ENCODE measurements at regions not wholly inside any gene's neighbourhood (a gene's known extent, or its start where the extent isn't known, plus 50 kb on each side); places are given as distances from the start of the nearest gene placed in this dataset.

- Histone ChIP-seq H3K79me1 (ENCODE audit: insufficient read depth, low read depth, low read length, poor library complexity, severe bottlenecking) (no peaks in the 10 kb centered on the region), H3K4me2 (ENCODE audit: insufficient read depth, insufficient read length, low read length) (no peak overlapping the region), H3T11ph (ENCODE audit: low read length) (no peak overlapping the region), H3K27me3 (ENCODE audit: insufficient read depth, low read length) (no peaks in the 10 kb centered on the region), H4K91ac (ENCODE audit: insufficient read length, low read depth, low read length) (no peak overlapping the region), H4K5ac (ENCODE audit: insufficient read length, low read depth, low read length) (no peak overlapping the region), H3K14ac (ENCODE audit: insufficient read depth, low read length) (no peak overlapping the region), H3K27ac (ENCODE audit: insufficient read length, low read depth, low read length) (no peak overlapping the region), H4K8ac (replicated peaks; ENCODE audit: insufficient read length, low read depth, low read length) (no peak overlapping the region), H2AFZ (ENCODE audit: low read length) (no peak overlapping the region), H3K9me3 (ENCODE audit: control insufficient read depth, low read depth, low read length) (no peaks in the 10 kb centered on the region), H3K4ac (ENCODE audit: low read depth, low read length) (no peak overlapping the region), H3K23ac (ENCODE audit: insufficient read length, low read depth, low read length) (no peak overlapping the region), H2AK5ac (ENCODE audit: insufficient read length, low read length) (no peak overlapping the region), H2BK15ac (ENCODE audit: low read depth, low read length) (no peak overlapping the region), H3K56ac (ENCODE audit: insufficient read length, low read depth, low read length) (no peak overlapping the region), H2BK5ac (ENCODE audit: insufficient read length, low read length) (no peak overlapping the region), H3K9ac (ENCODE audit: extremely low read depth, insufficient read length, low read length) (no peak overlapping the region), H3K79me2 (ENCODE audit: insufficient read depth, low read length) (no peaks in the 10 kb centered on the region), H2BK120ac (ENCODE audit: low read depth, low read length, poor library complexity, severe bottlenecking) (no peak overlapping the region), H3K23me2 (ENCODE audit: insufficient read length, low read depth, low read length, poor library complexity, severe bottlenecking) (no peaks in the 10 kb centered on the region), H4K20me1 (ENCODE audit: control insufficient read depth, insufficient read depth, insufficient read length) (no peaks in the 10 kb centered on the region), H2BK20ac (ENCODE audit: low read depth, low read length, poor library complexity, severe bottlenecking) (no peak overlapping the region), H3K4me1 (ENCODE audit: insufficient read depth, low read length) (no peaks in the 10 kb centered on the region), H3K18ac (ENCODE audit: insufficient read length, low read depth, low read length) (no peak overlapping the region), H2BK12ac (ENCODE audit: insufficient read length, low read depth, low read length) (no peak overlapping the region)
- no CpG with 5 or more reads among the region's 2 CpGs for WGBS (ENCODE audit: extremely low coverage, insufficient read length, low lambda C conversion rate)
- TF ChIP-seq CTCF (conservative IDR thresholded peaks at IDR 0.05): no peak
- Mint-ChIP-seq H3K27me3 (ENCODE audit: low read depth) (no peaks in the 10 kb centered on the region), H3K4me3 (no peak overlapping the region), H3K9me3 (peaks cover 0 to 7% of the 10 kb centered on the region in 2 experiments; a peak in 2 of 5 replicates), H3K27ac (no peak overlapping the region), H3K36me3 (ENCODE audit: insufficient read depth in 1 of 3, low read depth in 3 of 3) (peaks cover 0 to 5% (median 0%) of the 10 kb centered on the region in 3 experiments; a peak in 1 of 7 replicates), H3K4me1 (peaks cover 0 to 5% of the 10 kb centered on the region in 2 experiments; a peak in 1 of 4 replicates)
- DNase-seq: no peak
Measured at GRCh38 chr3:176931991-176932390, 265.3 kb downstream of the TBL1XR1 start.

All from H9 (cell line).